Renal cortex interstitium (tissue), 11 donors: ENCODE measurements at regions not wholly inside any gene's neighbourhood (a gene's known extent, or its start where the extent isn't known, plus 50 kb on each side); places are given as distances from the start of the nearest gene placed in this dataset.

Source experiments
- DNase-seq, 11 donors: peaks; one replicate each; pipeline ENCODE4 v3.0.0-alpha.2; 2013; ENCODE audit warnings: low read depth in 9 of 11, low spot score in 4 of 11; ENCODE audit errors: extremely low read depth in 1 of 11

DNA sequence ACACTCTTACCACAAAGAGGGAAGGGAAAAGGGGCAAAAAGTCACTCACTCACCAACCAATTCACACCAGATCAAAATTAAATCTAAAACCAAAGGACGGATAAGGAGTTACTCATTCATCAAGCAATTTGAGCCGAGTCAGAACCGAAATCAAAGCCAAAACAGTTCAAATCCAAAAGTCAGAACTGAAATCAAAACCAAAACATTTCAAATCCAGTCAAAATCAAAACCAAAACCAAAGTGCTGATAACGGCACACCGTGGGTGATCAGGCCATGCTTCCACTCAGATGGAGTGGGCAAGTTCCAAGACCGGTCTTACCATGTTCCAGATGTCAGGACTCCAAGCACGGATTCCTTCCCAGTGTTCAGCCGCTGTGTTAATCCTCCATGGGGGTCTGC is 139.5 kb downstream of the SLC38A6 start:
- no peak for DNase-seq

DNA sequence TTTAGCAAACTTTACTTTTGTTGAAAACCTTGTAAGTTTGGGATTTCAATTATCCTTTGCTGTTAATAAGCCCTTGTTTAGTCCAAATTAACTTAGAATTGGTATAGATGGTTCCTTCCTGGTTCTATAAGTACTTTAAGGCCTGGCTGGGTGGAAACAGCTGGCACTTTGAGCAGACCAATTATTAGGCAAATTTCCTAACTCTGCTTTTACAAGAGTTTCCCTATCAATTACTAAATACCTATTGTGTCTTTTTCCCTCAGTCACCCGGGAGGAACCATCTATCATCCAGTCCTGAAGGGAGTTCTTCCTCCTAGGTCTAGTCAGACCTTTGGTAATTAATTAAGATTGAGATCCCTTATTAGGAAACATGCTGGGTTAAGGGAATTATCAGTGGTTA is 138.0 kb downstream of the SLC38A6 start:
- no peak for DNase-seq

DNA sequence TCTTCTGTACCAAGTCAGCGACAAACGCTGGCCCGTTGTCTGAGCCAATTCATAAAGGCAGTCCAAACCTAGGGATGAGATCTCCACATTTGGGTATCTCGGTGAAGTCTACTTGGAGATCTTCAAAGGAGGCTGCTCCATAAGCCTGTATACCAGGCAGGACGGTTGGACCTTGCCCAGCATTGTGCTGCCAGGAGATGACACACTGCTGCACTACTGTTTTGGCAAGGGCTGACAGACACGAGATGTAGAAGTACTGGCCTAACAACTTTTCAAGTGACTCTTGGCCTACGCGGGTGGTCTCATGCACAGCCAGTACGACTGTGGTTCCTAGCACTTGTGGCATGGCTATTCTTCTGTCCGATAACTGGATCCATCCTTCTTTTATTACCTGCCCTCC is 135.3 kb downstream of the SLC38A6 start:
- no peak for DNase-seq

DNA sequence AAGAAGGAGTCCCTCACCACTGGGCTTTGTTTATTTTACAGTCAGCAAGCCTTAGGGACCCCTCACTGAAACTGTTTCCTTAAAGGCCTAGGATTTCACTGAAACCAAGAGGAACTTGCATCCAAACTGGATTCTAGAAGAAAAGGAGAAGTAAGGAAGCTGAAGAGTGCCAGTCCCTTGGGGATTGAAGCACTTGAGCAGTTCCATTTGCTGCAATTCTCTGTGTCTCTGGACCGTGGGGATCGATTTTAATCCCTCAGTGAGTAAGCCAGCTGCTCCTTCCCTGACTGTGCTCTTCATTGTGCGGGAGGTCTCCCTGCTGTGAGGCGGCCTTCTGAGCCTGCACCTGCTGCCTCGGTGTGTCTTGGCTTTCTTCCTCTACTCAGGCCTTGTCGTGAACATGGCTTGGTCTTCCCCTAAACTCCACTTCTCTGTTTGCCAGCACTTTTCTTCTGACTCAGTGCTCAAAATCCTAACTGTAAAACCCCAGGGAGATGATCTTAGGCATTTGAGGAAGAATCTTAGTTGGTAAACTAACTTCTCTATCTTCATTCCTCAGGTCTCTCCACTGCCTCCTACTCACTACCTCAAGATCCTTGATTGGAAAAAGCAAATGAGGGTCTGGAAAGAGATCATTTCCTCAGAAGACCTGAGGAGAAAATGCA is 132.6 kb downstream of the SLC38A6 start:
- no peak for DNase-seq

DNA sequence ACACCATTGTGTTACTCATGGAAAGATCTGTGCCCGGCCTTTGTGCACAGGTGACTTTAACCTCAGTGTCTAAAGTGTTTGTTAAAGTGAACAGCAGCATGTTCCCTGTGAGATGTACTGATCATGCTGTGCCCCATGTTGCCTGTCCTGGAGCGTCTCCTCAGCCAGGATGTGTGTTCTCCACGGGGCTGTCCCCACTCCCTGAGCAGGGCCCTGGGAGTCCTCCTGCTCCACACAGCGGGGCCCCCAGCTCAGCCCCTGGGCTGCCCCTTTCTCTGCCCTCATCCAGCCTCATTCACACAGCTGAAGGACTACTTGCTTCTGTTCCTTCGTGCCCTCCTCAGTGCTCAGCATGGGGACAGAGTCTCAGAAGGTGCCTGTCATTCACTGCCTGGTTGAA is 131.5 kb downstream of the SLC38A6 start:
- no peak for DNase-seq

DNA sequence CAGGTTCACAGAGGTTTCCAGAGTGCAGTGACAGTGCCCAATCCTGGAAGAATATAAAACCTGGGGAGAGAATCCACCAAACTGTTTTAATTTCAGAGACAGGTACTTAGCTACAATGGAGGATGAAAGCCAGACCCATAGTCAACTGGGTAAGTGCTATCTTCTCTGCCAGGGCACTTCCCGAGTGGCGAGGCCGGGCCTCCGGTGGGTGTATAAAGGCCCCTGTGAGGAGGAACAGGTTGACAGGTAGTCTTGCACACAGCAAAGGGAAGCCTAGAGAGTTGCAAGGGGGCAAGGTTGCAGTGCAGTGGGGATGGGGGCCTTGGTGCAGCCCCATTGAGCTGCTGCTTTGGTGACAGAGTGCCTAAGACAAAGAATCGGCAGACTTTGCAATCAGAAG is 130.7 kb downstream of the SLC38A6 start:
- no peak for DNase-seq

DNA sequence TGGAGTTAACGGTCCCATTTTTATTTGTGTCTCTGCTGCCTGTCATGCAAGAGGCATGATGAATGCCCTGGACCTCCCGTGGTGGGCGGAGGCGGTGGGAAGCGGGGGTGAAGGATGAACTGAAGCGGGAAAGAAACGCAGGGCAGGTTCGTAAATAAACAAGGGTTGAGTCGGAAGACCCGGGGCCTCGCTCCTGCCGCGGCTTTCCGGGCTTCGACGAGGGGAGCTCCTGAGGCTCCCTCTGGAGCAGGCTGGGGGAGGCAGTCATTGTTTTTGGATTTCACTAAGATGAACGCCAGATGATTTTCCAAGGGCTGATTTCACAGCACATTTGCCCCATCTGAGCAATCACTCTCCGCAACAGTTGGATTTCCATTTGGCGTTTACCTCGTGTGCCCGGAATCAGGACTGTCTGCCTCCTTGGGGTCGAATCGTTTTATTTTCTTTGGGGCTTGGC is 130.2 kb downstream of the SLC38A6 start:
- DNase-seq = no peak

DNA sequence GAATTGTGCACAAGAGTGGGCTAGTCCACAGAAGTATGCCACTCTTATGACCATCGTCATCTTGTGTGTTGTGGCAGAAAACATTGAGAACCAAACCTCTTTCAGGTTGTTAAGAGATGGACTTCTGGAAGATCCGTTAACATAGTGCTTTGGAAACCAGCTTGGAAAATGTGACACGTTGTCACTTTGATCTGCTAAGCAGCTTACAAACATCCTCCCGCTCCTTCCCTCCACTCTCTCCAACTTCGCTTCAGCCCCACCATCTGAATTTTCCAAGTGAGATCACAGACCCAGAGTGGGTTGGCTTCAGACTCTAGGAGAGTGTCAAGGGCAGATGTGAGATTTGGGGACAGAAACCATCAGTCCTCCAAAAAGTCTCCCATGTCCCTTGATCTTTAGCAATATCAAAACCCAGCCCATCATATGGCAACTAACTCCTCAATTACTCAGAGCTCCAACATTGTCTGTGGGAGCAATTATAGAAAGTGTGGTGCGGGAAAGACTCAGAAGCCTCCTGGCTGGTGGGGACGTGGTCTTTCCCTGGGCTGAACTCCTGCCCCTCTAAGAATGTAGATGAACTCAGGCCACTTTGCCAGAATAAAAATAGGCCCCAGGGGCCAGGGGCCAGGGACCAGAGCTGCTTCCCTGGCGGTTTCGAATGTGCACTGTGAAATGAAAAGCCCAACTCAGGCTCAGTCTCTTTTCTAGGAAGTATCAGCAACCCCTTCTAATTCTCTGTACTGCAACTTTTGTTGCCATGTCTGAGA is 129.5 kb downstream of the SLC38A6 start:
- no peak for DNase-seq

DNA sequence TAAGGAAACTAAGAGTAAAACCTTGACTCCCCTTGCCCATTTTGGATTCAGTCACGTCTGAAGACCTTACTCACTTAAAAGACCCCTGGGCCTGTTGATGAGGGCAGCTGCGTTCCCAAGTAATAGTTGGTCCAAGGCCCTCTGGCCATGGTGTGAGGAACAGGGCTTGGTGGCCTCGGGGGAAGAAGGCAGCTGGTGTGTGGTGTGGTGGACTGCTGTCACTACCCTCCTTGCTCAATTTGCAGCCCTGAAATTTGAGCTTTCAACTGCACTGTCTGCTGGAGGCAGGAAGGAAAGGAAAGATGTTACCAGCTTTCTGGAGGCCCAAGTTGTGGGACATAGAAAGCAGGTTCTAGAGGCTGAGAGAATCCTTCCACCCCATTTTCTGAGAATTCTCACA is 128.2 kb downstream of the SLC38A6 start:
- no peak for DNase-seq

DNA sequence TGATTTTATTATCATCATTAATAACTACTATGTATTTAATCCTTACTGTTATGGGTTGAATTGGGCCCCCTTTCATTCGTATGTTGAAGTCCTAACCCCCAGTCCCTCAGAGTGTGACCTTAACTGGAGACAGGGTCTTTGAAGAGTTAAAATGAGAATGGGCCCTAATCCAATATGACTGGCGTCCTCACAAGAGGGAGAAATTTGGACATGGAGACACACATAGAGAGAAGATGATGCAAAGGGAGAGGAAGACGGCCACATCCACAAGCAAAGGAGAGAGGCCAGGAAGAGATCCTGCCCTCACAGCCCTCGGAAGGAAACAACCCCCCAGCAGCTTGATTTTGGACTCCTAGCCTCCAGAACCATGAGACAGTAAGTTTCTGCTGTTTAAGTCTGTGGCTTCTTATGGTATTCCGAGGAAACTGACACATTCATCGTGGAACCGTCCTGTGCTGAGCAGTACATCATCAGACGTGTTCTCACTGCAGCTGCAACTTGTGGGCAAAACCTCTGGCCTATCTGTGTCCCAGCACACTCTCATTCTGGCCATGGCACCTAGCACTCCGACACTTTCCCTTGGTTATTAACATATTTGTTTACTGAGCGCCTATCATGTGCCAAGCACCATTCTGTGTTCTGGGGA is 127.6 kb downstream of the SLC38A6 start:
- no peak for DNase-seq

DNA sequence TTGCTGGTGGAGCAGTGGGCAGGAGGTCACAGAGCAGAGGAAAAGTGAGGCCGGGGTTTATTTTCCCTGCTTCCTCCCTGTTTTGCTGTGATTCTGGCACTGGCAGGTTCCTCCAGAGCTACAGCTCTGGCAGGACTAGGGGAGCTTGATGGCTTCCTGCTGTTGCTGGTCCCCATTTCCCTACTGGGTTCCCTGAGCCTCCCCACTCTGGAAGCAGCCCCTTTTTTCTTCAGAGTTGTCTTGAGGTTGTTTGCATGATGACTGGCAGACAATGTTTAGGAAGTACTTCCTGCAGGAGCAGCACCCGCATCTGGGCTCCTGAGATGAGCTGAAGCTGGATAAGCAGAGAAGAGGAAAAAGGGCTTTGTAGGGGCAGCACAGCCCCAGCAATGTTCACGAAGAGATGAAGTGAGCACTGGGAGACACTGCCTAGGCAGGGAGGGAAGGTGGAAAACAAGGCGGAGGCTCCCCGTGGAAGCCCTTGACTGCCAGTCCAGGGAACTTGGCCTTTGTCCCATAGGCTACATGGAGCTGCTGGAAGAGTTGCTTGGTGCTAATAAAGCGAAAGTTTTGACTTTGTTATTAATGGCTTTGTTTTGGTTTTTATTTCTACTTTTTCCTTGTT is 126.9 kb downstream of the SLC38A6 start:
- DNase-seq = no peak

DNA sequence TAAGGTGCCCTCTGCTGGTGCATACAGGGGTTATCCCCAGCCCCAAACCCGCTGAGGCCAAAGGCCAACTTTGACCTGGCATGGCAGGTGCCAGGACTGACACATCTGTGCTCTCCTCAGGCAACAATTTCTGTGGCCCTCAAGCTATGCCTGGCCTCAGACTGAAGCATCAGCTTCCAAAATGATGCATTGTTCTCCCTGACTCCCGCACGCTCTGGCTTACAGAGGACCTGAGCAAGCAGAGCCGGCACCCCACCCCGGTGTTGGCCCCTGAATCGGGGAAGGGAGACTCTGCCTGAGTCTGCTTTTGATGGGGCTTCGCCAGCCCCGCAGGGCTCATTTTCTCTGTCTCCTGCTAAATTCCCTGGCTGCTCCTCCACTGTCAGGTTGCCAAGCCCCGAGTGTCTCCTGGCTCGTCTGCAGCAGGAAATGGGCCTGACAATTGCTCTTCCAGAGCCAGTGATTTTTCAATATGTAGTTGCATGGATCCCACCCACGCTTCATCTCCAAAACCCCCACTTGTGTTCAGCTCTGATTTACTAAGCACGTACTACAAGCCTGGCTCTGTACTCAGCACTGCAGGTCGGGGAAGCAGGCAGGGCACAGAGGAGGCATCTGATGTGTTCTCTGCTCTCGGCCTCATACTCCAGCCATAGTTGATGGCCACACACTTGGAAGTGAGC is 126.1 kb downstream of the SLC38A6 start:
- no peak for DNase-seq

DNA sequence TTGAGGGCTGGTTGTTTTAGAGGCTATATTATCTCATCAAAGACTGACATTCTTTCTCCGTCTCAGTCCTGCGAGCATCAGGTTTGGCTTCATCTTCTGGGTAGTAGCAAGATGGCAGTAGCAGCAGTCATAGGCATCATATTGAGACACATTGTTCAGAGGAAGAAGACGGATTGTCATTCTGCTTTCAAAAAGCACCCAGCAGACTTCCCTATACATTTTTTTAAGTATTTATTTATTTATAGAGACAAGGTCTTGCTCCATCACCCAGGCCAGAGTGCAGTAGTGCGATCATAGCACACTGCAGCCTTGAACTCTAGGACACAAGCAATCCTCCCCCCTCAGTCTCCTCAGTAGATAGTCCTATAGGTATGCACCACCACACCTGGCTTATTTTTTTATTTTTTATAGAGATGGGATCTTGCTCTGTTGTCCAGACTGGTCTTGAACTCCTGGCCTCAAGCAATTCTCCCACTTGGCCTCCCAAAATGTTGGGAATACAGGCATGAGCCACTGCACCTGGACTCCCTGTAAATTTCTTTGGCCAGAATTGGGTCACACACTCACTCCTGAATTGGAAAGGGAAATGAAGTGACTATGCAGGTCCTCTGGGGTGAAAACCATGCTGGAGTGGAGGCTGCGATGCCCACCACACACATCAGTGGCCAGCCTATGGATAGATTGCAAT is 125.4 kb downstream of the SLC38A6 start:
- no peak for DNase-seq

DNA sequence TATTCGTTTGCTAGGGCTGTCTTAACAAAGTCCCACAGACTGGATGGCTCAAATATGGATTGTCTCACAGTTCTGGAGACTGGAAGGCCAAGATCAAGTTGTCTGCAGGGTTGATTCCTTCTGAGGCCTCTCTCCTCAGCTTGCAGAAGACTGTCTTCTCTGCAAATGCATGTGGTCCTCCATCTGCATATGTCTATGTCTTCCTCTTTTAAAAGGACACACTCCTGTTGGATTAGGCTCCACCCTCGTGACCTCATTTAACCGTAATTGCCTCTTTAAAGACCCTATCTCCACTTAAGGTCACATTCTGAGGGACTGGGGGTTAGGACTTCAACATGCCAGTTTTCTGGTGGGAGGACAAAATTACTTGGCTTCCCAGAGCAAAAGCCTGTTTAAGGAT is 123.3 kb downstream of the SLC38A6 start:
- DNase-seq = no peak

DNA sequence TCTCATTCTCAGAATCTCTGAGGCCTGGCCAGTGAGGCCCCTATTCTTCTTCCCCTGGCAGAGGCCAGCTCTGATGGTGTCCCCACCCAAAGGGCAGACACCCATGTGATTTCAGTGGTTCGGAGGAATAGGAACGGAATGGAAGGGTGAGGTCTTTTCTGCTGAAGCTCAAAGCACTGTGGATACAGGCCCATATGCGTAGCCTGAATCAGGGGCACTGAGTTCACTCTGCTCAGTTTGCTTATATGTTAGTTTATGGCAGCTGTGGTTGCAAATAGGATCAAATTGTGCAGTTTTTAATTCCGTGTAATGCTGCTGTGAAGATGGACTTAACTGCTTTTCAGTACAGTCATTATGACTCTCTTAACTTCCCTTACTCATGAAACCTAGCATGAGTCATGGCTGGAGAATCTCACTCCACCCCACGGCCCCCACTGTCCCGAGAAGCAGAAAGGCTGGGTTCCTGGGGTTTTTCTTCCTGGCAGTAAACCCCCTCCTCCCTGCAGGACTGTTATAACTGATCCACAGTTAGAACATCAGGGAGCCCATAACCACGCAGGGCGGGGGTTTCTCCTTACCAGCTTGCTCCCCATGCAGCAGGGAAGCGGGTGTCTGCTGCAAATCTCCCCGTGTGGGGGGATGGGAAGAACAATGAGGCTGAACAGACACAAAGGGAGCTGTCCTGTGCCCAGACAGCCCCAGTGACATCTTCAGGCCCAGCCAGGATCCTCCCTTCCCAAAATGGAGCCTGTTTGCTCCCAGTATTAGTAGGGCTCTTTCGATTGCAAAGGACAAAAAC is 122.7 kb downstream of the SLC38A6 start:
- DNase-seq = no peak

DNA sequence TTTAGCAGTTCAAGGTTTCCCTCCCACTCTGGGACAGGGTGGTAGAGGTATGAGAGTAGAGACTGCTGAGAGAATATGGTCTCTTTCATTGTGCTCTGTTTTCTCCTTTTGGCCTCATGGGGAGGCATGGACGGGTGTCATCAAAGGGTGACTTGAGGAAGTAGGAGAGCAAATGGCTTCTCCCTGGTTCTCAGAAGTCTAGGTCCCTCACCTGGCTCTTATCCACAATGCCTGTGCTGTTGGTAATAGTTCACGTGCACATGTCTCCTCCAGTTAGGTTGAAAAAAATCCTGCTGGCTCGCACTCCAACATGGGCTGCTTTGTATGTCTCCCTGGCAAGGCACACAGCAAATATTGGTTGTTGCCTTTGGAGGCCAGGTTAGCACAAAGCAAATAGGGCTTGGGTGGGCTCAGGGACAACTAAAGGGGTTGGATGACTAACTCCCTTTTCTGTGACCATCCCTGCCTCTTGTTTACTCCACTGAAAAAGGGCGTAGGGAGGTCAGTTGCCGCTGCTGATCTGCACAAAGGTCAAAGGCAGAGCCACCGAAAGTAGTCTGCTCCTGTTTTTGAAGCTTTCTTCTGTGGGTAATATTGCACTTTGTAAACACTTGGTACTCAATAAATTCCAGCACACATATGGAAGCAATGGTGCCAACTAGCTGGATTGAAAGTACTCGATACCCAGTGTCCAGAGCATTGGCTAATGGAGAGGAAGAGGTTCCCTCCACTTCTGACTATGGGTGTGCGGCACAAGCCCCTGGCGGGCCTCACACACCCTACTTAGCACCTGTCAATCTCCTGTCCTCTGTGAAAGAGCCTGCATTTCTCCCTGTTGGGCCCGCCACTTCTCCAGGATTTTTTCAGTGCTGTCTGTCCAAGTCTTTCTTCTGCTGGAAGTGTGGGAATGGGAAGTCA is 121.8 kb downstream of the SLC38A6 start:
- no peak for DNase-seq
